B cell (primary cell): ENCODE measurements at regions not wholly inside any gene's neighbourhood (a gene's known extent, or its start where the extent isn't known, plus 50 kb on each side); places are given as distances from the start of the nearest gene placed in this dataset.

ENCODE experiments used
- ATAC-seq: fragments of 200-7000 bp; cut with Tn5 transposase; one replicate; pipeline ENCODE4 v1.10.0; 2021; ENCODE audit warnings: low read depth, mild to moderate bottlenecking, moderate number of reproducible peaks, moderate library complexity
- CTCF ChIA-PET: fragments of 350-600 bp; sonication (Branson Sonifier 250); formaldehyde crosslinking; loops from one replicate; lab custom pipeline; 2021; ENCODE audit warnings: antibody characterized with exemption, inconsistent platforms; lab: Charles Lee
- POLR2A ChIA-PET: fragments of 350-600 bp; sonication (Branson Sonifier 250); formaldehyde crosslinking; loops from one replicate; lab custom pipeline; 2021; ENCODE audit warnings: antibody characterized with exemption; lab: Charles Lee
- DNase-seq: peaks from one replicate; pipeline ENCODE4 v3.0.0; 2013
- H2AFZ ChIP-seq: 2 replicates; pipeline ENCODE4 v1.6.1; 2012; ENCODE audit warnings: mild to moderate bottlenecking, low read depth, low read length; ENCODE audit not compliant: insufficient read depth, poor library complexity, severe bottlenecking
- H3K27ac ChIP-seq, 2 donors: 1 replicate in 1 of 2; 2 replicates in 1 of 2; pipeline ENCODE4 v1.5.1; 2012 to 2013; ENCODE audit warnings: low read length in 2 of 2, mild to moderate bottlenecking in 2 of 2, moderate library complexity in 1 of 2
- H3K27me3 ChIP-seq, 4 experiments: fragments of 200-600 bp in 1 of 4; sonication (generic) in 1 of 4; replicated peaks in 1 of 4; 1 replicate in 2 of 4; 2 replicates in 2 of 4; pipeline versions ENCODE4 v1.6.1 to v1.7.0; 2013 to 2016; ENCODE audit warnings: low read length in 3 of 4, mild to moderate bottlenecking in 2 of 4, mixed read lengths in 1 of 4, moderate library complexity in 1 of 4; ENCODE audit not compliant: insufficient read depth in 4 of 4, control insufficient read depth in 3 of 4; ENCODE audit errors: control extremely low read depth in 1 of 4
- H3K36me3 ChIP-seq, 2 experiments: replicated peaks in 1 of 2; 1 replicate in 1 of 2; 2 replicates in 1 of 2; pipeline versions ENCODE4 v1.6.1 to v1.7.1; 2013; ENCODE audit warnings: low read length in 1 of 2; ENCODE audit not compliant: insufficient read depth in 2 of 2, control insufficient read depth in 1 of 2; ENCODE audit errors: control extremely low read depth in 1 of 2, extremely low read depth in 1 of 2
- H3K4me1 ChIP-seq, 2 donors: fragments of 200-600 bp in 1 of 2; sonication (generic) in 1 of 2; 1 replicate in 1 of 2; 2 replicates in 1 of 2; pipeline versions ENCODE4 v1.5.1 to v1.6.1; 2013 to 2017; ENCODE audit warnings: low read length in 2 of 2; ENCODE audit not compliant: control insufficient read depth in 2 of 2, insufficient read depth in 2 of 2
- H3K4me2 ChIP-seq: replicated peaks from 2 replicates; pipeline ENCODE3; 2012; ENCODE audit warnings: mild to moderate bottlenecking, low read depth, low read length; ENCODE audit not compliant: poor library complexity, severe bottlenecking
- H3K4me3 ChIP-seq, 5 experiments: fragments of 200-600 bp in 1 of 5; sonication (generic) in 1 of 5; 1 replicate in 3 of 5; 2 replicates in 2 of 5; pipeline versions ENCODE4 v1.5.1 to v1.7.0; 2011 to 2016; ENCODE audit warnings: low read length in 4 of 5, mild to moderate bottlenecking in 4 of 5, low read depth in 2 of 5, control low read depth in 1 of 5, moderate library complexity in 1 of 5; ENCODE audit not compliant: insufficient read depth in 1 of 5; ENCODE audit errors: control extremely low read depth in 1 of 5, extremely low read depth in 1 of 5
- H3K79me2 ChIP-seq: fragments of 200-600 bp; sonication (generic); one replicate; pipeline ENCODE4 v1.6.0; 2016; ENCODE audit warnings: low read length; ENCODE audit not compliant: control insufficient read depth, insufficient read depth
- H3K9ac ChIP-seq: fragments of 200-600 bp; sonication (generic); 2 replicates; pipeline ENCODE4 v1.6.1; 2017; ENCODE audit warnings: mild to moderate bottlenecking, low read length, moderate library complexity
- H3K9me3 ChIP-seq, 3 donors: one replicate each; pipeline versions ENCODE4 v1.6.1 to v1.7.1; 2013; ENCODE audit warnings: low read length in 2 of 3; ENCODE audit not compliant: control insufficient read depth in 2 of 3, insufficient read depth in 1 of 3; ENCODE audit errors: control extremely low read depth in 1 of 3
- H4K20me1 ChIP-seq: 2 replicates; pipeline ENCODE4 v1.6.0; 2012; ENCODE audit warnings: mild to moderate bottlenecking, low read length; ENCODE audit not compliant: insufficient read depth, control insufficient read depth, poor library complexity, severe bottlenecking
- H3K27ac Mint-ChIP-seq: one replicate; pipeline ENCODE4 v1.8.0; 2021; ENCODE audit warnings: mixed read lengths
- H3K27me3 Mint-ChIP-seq: one replicate; pipeline ENCODE4 v1.8.0; 2021; ENCODE audit warnings: mixed read lengths
- H3K4me1 Mint-ChIP-seq: one replicate; pipeline ENCODE4 v1.8.0; 2021; ENCODE audit warnings: mixed read lengths
- H3K4me3 Mint-ChIP-seq: one replicate; pipeline ENCODE4 v1.8.0; 2021; ENCODE audit warnings: mixed read lengths
- H3K9me3 Mint-ChIP-seq: one replicate; pipeline ENCODE4 v1.8.0; 2022; ENCODE audit warnings: mixed read lengths; ENCODE audit not compliant: insufficient read depth
- EZH2 ChIP-seq: IDR thresholded peaks from 2 replicates; pipeline ENCODE4 v1.6.1; 2012; ENCODE audit warnings: borderline replicate concordance, low read depth, mild to moderate bottlenecking, moderate library complexity, low read length; ENCODE audit not compliant: insufficient read depth, poor library complexity, severe bottlenecking
- WGBS: methylation state at CpG from one replicate; pipeline ENCODE4 v1.1.5; 2013; ENCODE audit warnings: missing lambda C conversion rate; ENCODE audit not compliant: insufficient coverage; 5-methylcytosine and 5-hydroxymethylcytosine counted together
- intact Hi-C: fragments of 100-400 bp; cut with micrococcal nuclease; formaldehyde crosslinking; loops from one replicate; pipeline ENCODE4 v1.10.0; 2022
- TF ChIP-seq, protein P1 (sequence below): fragments of 200-600 bp; IDR thresholded peaks from one replicate; pipeline ENCODE4 v1.8.0; 2022; ENCODE audit warnings: antibody characterized with exemption, mild to moderate bottlenecking

DNA sequence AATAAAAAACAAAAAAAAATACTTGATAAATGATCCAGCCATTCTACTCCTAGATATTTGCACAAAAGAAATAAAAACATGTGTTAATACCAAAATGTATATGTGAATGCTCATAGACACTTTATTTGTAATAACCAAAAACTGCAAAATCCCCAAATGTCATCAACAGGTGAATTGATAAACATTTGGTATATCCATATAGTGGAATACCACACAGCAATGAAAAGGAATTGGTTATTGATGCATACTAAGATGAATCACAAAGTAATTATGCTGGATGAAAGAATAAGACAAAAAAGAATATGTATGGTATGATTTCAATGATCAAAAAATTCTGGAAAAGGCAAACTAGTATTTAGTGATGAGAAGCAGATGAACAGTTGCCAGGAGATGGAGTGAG lies 124.7 kb upstream of the VASH1 start:
- DNase-seq (no peak), ATAC-seq (no peak)
- H3K4me2 ChIP-seq, result no peak overlapping the region
- H3K9ac ChIP-seq, result no peak overlapping the region
- TF ChIP-seq, protein P1, sequence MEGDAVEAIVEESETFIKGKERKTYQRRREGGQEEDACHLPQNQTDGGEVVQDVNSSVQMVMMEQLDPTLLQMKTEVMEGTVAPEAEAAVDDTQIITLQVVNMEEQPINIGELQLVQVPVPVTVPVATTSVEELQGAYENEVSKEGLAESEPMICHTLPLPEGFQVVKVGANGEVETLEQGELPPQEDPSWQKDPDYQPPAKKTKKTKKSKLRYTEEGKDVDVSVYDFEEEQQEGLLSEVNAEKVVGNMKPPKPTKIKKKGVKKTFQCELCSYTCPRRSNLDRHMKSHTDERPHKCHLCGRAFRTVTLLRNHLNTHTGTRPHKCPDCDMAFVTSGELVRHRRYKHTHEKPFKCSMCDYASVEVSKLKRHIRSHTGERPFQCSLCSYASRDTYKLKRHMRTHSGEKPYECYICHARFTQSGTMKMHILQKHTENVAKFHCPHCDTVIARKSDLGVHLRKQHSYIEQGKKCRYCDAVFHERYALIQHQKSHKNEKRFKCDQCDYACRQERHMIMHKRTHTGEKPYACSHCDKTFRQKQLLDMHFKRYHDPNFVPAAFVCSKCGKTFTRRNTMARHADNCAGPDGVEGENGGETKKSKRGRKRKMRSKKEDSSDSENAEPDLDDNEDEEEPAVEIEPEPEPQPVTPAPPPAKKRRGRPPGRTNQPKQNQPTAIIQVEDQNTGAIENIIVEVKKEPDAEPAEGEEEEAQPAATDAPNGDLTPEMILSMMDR, result no peak
- no peak for TF ChIP-seq EZH2
- H3K9me3 ChIP-seq, result no peaks in the 10 kb centered on the region
- H3K27ac Mint-ChIP-seq, result no peak overlapping the region
- no peak overlapping the region for H3K4me3 ChIP-seq
- ChIA-PET CTCF (interaction anchor here (0.9 kb wide), 1 partner anchor 10 kb away, joined by 3 read pairs; no protein-coding TSS in a partner anchor), POLR2A (no interaction called here)
- no peaks in the 10 kb centered on the region for H4K20me1 ChIP-seq
- H2AFZ ChIP-seq, result no peak overlapping the region
- H3K79me2 ChIP-seq, result no peaks in the 10 kb centered on the region
- no peak overlapping the region for H3K4me3 Mint-ChIP-seq
- H3K36me3 ChIP-seq, result no peaks in the 10 kb centered on the region
- H3K4me1 ChIP-seq, result no peaks in the 10 kb centered on the region
- no peaks in the 10 kb centered on the region for H3K4me1 Mint-ChIP-seq
- H3K9me3 Mint-ChIP-seq, result peaks cover 2% of the 10 kb centered on the region
- H3K27ac ChIP-seq, result no peak overlapping the region
- H3K27me3 ChIP-seq, result peaks cover 0 to 7% (median 0%) of the 10 kb centered on the region in 4 experiments
- intact Hi-C loops, result no loop called here
- peaks cover 15% of the 10 kb centered on the region for H3K27me3 Mint-ChIP-seq

GRCh38 chr14:76638841-76639240 lies 122.4 kb upstream of the VASH1 start:
- H3K36me3 ChIP-seq, result no peaks in the 10 kb centered on the region
- ChIA-PET CTCF (no interaction called here), POLR2A (no interaction called here)
- no peak overlapping the region for H3K27ac Mint-ChIP-seq
- DNase-seq (no peak), ATAC-seq (no peak)
- no peak overlapping the region for H3K4me3 ChIP-seq
- no peak overlapping the region for H3K4me2 ChIP-seq
- H3K9me3 ChIP-seq, result no peaks in the 10 kb centered on the region
- H3K9me3 Mint-ChIP-seq, result peaks cover 2% of the 10 kb centered on the region
- H3K27me3 Mint-ChIP-seq, result peaks cover 21% of the 10 kb centered on the region
- intact Hi-C loops, result no loop called here
- no peaks in the 10 kb centered on the region for H3K4me1 Mint-ChIP-seq
- H3K79me2 ChIP-seq, result no peaks in the 10 kb centered on the region
- H4K20me1 ChIP-seq, result no peaks in the 10 kb centered on the region
- WGBS, result no CpG with 5 or more reads among the region's 3 CpGs
- no peak overlapping the region for H3K9ac ChIP-seq
- TF ChIP-seq, protein P1, result no peak
- TF ChIP-seq EZH2, result no peak
- no peaks in the 10 kb centered on the region for H3K4me1 ChIP-seq
- no peak overlapping the region for H3K4me3 Mint-ChIP-seq
- no peak overlapping the region for H3K27ac ChIP-seq
- peaks cover 0 to 8% (median 1%) of the 10 kb centered on the region in 4 experiments for H3K27me3 ChIP-seq
- H2AFZ ChIP-seq, result no peak overlapping the region
